PC-3 (cell line): ENCODE measurements at regions not wholly inside any gene's neighbourhood (a gene's known extent, or its start where the extent isn't known, plus 50 kb on each side); places are given as distances from the start of the nearest gene placed in this dataset.

ENCODE experiments used
- ATAC-seq: fragments of 200-7000 bp; cut with Tn5 transposase; 2 replicates; pipeline ENCODE4 v1.9.1; 2020; ENCODE audit warnings: mild to moderate bottlenecking, moderate library complexity
- BruUV-seq: library from RNA; stranded (reverse); fragments of 400-500 nt; replicated peaks from 2 replicates; lab custom pipeline; 2021; lab: Mats Ljungman, UMichigan
- CTCF ChIA-PET: fragments of 300-600 bp; sonication (Branson Sonifier 250); formaldehyde crosslinking; loops from one replicate; lab custom pipeline; 2022; ENCODE audit warnings: antibody characterized with exemption; lab: Charles Lee
- POLR2A ChIA-PET: fragments of 300-600 bp; sonication (Branson Sonifier 250); formaldehyde crosslinking; loops from one replicate; lab custom pipeline; 2022; ENCODE audit warnings: antibody characterized with exemption; ENCODE audit not compliant: unreplicated experiment; lab: Charles Lee
- DNase-seq: peaks from one replicate; pipeline ENCODE4 v3.0.0-alpha.2; 2015
- H2AFZ ChIP-seq: fragments of 300-600 bp; sonication (generic); 2 replicates; pipeline ENCODE4 v1.6.0; 2016; ENCODE audit warnings: antibody characterized with exemption, low read length
- H3F3A ChIP-seq: fragments of 300-600 bp; sonication (generic); one replicate; pipeline ENCODE4 v1.6.0; 2017; ENCODE audit warnings: antibody characterized with exemption, low read length, control low read depth, mild to moderate bottlenecking; ENCODE audit not compliant: unreplicated experiment
- H3K27ac ChIP-seq: fragments of 300-600 bp; sonication (generic); 2 replicates; pipeline ENCODE4 v1.5.1; 2016; ENCODE audit warnings: mild to moderate bottlenecking, low read length
- H3K27me3 ChIP-seq: fragments of 300-600 bp; sonication (generic); 2 replicates; pipeline ENCODE4 v1.6.1; 2016; ENCODE audit warnings: low read length, mixed read lengths
- H3K36me3 ChIP-seq: fragments of 300-600 bp; sonication (generic); 2 replicates; pipeline ENCODE4 v1.6.1; 2016; ENCODE audit warnings: low read depth, mixed run types, low read length, mixed read lengths
- H3K4me1 ChIP-seq: fragments of 300-600 bp; sonication (generic); 2 replicates; pipeline ENCODE4 v1.5.1; 2016; ENCODE audit warnings: low read length; ENCODE audit not compliant: insufficient read depth
- H3K4me2 ChIP-seq: fragments of 300-600 bp; sonication (generic); 2 replicates; pipeline ENCODE4 v1.6.0; 2016; ENCODE audit warnings: low read length
- H3K4me3 ChIP-seq: fragments of 300-600 bp; sonication (generic); 2 replicates; pipeline ENCODE4 v1.5.1; 2016; ENCODE audit warnings: mild to moderate bottlenecking, low read length, mixed read lengths
- H3K79me2 ChIP-seq: fragments of 300-600 bp; sonication (generic); 2 replicates; pipeline ENCODE4 v1.6.1; 2017; ENCODE audit warnings: low read length, mixed read lengths
- H3K9ac ChIP-seq: fragments of 300-600 bp; sonication (generic); 2 replicates; pipeline ENCODE4 v1.6.0; 2016; ENCODE audit warnings: mild to moderate bottlenecking, low read length
- H3K9me2 ChIP-seq: fragments of 300-600 bp; sonication (generic); replicated peaks from 2 replicates; pipeline ENCODE4 v1.6.1; 2016; ENCODE audit warnings: mixed run types, low read length, mixed read lengths
- H3K9me3 ChIP-seq: fragments of 300-600 bp; sonication (generic); 2 replicates; pipeline ENCODE4 v1.6.1; 2016; ENCODE audit warnings: low read length, mixed read lengths
- H4K20me1 ChIP-seq: fragments of 300-600 bp; sonication (generic); 2 replicates; pipeline ENCODE4 v1.6.1; 2016; ENCODE audit warnings: low read length, mixed read lengths
- CTCF ChIP-seq: fragments of 300-600 bp; sonication (generic); conservative IDR thresholded peaks from 2 replicates; pipeline ENCODE4 v1.5.1; 2017; ENCODE audit warnings: antibody characterized with exemption, low read depth, mild to moderate bottlenecking, low read length
- EZH2 ChIP-seq: fragments of 300-600 bp; sonication (generic); IDR thresholded peaks from one replicate; pipeline ENCODE4 v1.6.1; 2017; ENCODE audit warnings: antibody characterized with exemption, mild to moderate bottlenecking, low read length; ENCODE audit not compliant: unreplicated experiment
- EZH2phosphoT487 ChIP-seq: fragments of 300-600 bp; sonication (generic); IDR thresholded peaks from 2 replicates; pipeline ENCODE4 v1.6.1; 2018; ENCODE audit warnings: mild to moderate bottlenecking, antibody characterized with exemption, low read length, borderline replicate concordance
- intact Hi-C: fragments of 100-400 bp; cut with micrococcal nuclease; formaldehyde crosslinking; loops from 2 replicates; pipeline ENCODE4 v1.9.0; 2023

- BruUV-seq = no TSS peak
- intact Hi-C loops = no loop called here
- Histone ChIP-seq H3K27me3 (no peaks in the 10 kb centered on the region), H3K4me2 (no peak overlapping the region), H3K27ac (no peak overlapping the region), H3F3A (no peaks in the 10 kb centered on the region), H4K20me1 (no peaks in the 10 kb centered on the region), H3K36me3 (no peaks in the 10 kb centered on the region), H3K4me3 (no peak overlapping the region), H3K9ac (no peak overlapping the region), H3K9me3 (no peaks in the 10 kb centered on the region), H3K4me1 (no peaks in the 10 kb centered on the region), H2AFZ (no peak overlapping the region), H3K9me2 (no peaks in the 10 kb centered on the region), H3K79me2 (no peaks in the 10 kb centered on the region)
- no peak for TF ChIP-seq EZH2phosphoT487
- no peak for TF ChIP-seq CTCF
- TF ChIP-seq EZH2 = no peak
- ChIA-PET POLR2A (no interaction called here), CTCF (no interaction called here)
- ATAC-seq (no peak), DNase-seq (no peak)
Observed at GRCh38 chr13:87524775-87525174, 146.4 kb upstream of the SLITRK5 start.

DNA sequence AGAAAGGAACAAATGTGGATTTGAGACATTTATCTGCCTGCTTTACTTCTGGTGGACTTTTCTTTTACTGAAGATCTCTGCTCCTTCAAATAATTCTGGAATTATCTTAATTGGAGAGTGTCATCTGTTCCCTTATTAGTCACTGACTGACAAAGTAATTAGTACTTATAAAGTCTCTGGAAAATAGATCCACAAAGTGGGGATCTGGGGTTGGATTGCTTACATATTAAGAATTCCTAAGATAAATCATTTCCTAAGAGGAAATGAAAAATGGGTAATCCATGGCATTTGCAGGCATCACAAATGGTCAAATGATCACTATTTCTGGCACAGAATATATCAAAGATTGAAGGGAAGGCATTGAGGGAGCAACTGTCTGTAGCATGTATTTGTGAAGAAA, 137.4 kb upstream of the SLITRK5 start:
- intact Hi-C loops = no loop called here
- Histone ChIP-seq H3K4me2 (no peak overlapping the region), H3K27me3 (no peaks in the 10 kb centered on the region), H2AFZ (no peak overlapping the region), H3K79me2 (no peaks in the 10 kb centered on the region), H3K9me2 (no peaks in the 10 kb centered on the region), H3K4me3 (no peak overlapping the region), H3K4me1 (no peaks in the 10 kb centered on the region), H3K36me3 (no peaks in the 10 kb centered on the region), H4K20me1 (no peaks in the 10 kb centered on the region), H3K9me3 (no peaks in the 10 kb centered on the region), H3K9ac (no peak overlapping the region), H3K27ac (no peak overlapping the region), H3F3A (no peaks in the 10 kb centered on the region)
- ATAC-seq (no peak), DNase-seq (no peak)
- ChIA-PET CTCF (no interaction called here), POLR2A (no interaction called here)
- TF ChIP-seq CTCF (no peak), EZH2phosphoT487 (no peak), EZH2 (no peak)
- no TSS peak for BruUV-seq

GRCh38 chr13:87535911-87536310, 135.3 kb upstream of the SLITRK5 start:
- CTCF ChIA-PET = no interaction called here
- Histone ChIP-seq H3K4me2 (no peak overlapping the region), H3K9ac (no peak overlapping the region), H3K79me2 (no peaks in the 10 kb centered on the region), H3F3A (no peaks in the 10 kb centered on the region), H3K36me3 (no peaks in the 10 kb centered on the region), H3K4me1 (no peaks in the 10 kb centered on the region), H3K27me3 (no peaks in the 10 kb centered on the region), H4K20me1 (no peaks in the 10 kb centered on the region), H3K4me3 (no peak overlapping the region), H3K9me2 (no peaks in the 10 kb centered on the region), H3K9me3 (no peaks in the 10 kb centered on the region), H3K27ac (no peak overlapping the region), H2AFZ (no peak overlapping the region)
- DNase-seq (peak; percentile 3), ATAC-seq (no peak)
- POLR2A ChIA-PET = no interaction called here
- no peak for TF ChIP-seq CTCF
- TF ChIP-seq EZH2phosphoT487 = no peak
- no peak for TF ChIP-seq EZH2
- intact Hi-C loops = no loop called here
- BruUV-seq = no TSS peak
